ENCODE measurements at regions not wholly inside any gene's neighbourhood (a gene's known extent, or its start where the extent isn't known, plus 50 kb on each side); places are given as distances from the start of the nearest gene placed in this dataset.

DNA sequence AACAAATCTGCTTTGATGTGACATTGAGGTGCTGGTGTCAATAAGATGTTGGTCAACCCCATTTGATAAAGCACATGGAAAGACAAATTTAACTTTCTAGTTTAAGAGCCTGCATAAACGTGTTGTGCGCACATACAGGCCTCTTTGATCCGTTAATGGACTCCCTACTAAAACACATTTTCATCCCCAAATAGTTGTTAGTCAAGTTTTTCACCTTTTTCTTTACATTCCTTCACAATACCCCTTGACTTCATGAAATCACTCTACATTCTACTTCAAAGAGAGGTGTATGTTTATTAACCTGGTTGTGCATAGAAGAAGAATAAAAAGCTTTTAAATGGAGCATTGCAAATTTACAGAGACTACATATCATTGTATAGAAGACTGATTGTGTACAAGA lies 180.3 kb downstream of the HDGFL1 start:
- no peak for DNase-seq (ENCODE audit: low read depth in 2 of 2)
- Histone ChIP-seq H3K4me1 (ENCODE audit: control insufficient read depth, extremely low read depth, insufficient read depth, low read length) (no peaks in the 10 kb centered on the region), H4K20me1 (ENCODE audit: control insufficient read depth, extremely low read depth, insufficient read depth, low read length) (no peaks in the 10 kb centered on the region), H3K79me2 (ENCODE audit: control insufficient read depth, insufficient read depth, low read length) (no peaks in the 10 kb centered on the region), H3K4me3 (replicated peaks in 1 of 4; ENCODE audit: control extremely low read depth in 1 of 4, insufficient read depth in 1 of 4, low read depth in 3 of 4, low read length in 4 of 4) (no peak overlapping the region), H3K9ac (ENCODE audit: insufficient read depth, low read length) (no peak overlapping the region), H3K27me3 (ENCODE audit: control insufficient read depth, insufficient read depth, low read length) (no peaks in the 10 kb centered on the region), H3K9me3 (ENCODE audit: control insufficient read depth, insufficient read depth, low read depth, low read length) (no peaks in the 10 kb centered on the region), H2AFZ (ENCODE audit: low read length) (no peak overlapping the region), H3K27ac (ENCODE audit: insufficient read depth, low read length) (no peak overlapping the region), H3K4me2 (ENCODE audit: extremely low read depth, insufficient read depth, low read length) (no peak overlapping the region), H3K36me3 (ENCODE audit: control insufficient read depth, insufficient read depth, low read length) (no peaks in the 10 kb centered on the region)
- TF ChIP-seq CTCF (conservative IDR thresholded peaks at IDR 0.05 in 1 of 2, IDR thresholded peaks at IDR 0.05 in 1 of 2; ENCODE audit: low read depth in 1 of 2, low read length in 2 of 2): no peak
- TF ChIP-seq EZH2 (IDR thresholded peaks at IDR 0.05; ENCODE audit: low read length, missing control alignments): no peak

- no peaks in the 10 kb centered on the region for H3K79me2 ChIP-seq (ENCODE audit: control insufficient read depth, insufficient read depth, low read length)
- no peaks in the 10 kb centered on the region for H3K36me3 ChIP-seq (ENCODE audit: control insufficient read depth, insufficient read depth, low read length)
- H3K27ac ChIP-seq (ENCODE audit: insufficient read depth, low read length): no peak overlapping the region
- H4K20me1 ChIP-seq (ENCODE audit: control insufficient read depth, extremely low read depth, insufficient read depth, low read length): no peaks in the 10 kb centered on the region
- TF ChIP-seq EZH2 (IDR thresholded peaks at IDR 0.05; ENCODE audit: low read length, missing control alignments) (no peak), CTCF (conservative IDR thresholded peaks at IDR 0.05 in 1 of 2, IDR thresholded peaks at IDR 0.05 in 1 of 2; ENCODE audit: low read depth in 1 of 2, low read length in 2 of 2) (no peak)
- no peak for DNase-seq (ENCODE audit: low read depth in 2 of 2)
- no peak overlapping the region for H3K4me3 ChIP-seq (replicated peaks in 1 of 4; ENCODE audit: control extremely low read depth in 1 of 4, insufficient read depth in 1 of 4, low read depth in 3 of 4, low read length in 4 of 4)
- no peak overlapping the region for H3K9ac ChIP-seq (ENCODE audit: insufficient read depth, low read length)
- H3K9me3 ChIP-seq (ENCODE audit: control insufficient read depth, insufficient read depth, low read depth, low read length): no peaks in the 10 kb centered on the region
- H3K4me2 ChIP-seq (ENCODE audit: extremely low read depth, insufficient read depth, low read length): no peak overlapping the region
- H3K4me1 ChIP-seq (ENCODE audit: control insufficient read depth, extremely low read depth, insufficient read depth, low read length): no peaks in the 10 kb centered on the region
- H3K27me3 ChIP-seq (ENCODE audit: control insufficient read depth, insufficient read depth, low read length): no peaks in the 10 kb centered on the region
- no peak overlapping the region for H2AFZ ChIP-seq (ENCODE audit: low read length)
Observed at GRCh38 chr6:22751223-22751622, 181.9 kb downstream of the HDGFL1 start.

DNA sequence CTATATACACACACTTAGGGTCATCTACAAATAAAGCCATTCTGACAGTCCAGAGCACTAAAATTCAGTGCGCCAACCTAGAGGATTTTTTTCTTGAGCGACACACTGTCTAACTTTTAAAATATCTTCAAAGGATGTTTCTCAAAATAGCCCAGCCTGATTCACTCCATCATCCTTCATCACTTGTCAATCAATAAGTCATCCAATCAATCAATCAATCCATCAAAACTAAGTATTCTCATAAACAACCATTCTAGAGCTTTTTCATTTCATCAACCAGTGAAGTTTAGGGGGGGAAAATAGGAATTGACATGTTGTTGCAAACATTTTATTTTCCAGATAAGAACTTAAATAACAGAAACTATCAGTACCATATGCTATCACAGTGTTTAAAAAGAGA lies 183.2 kb downstream of the HDGFL1 start:
- Histone ChIP-seq H3K27ac (ENCODE audit: insufficient read depth, low read length) (no peak overlapping the region), H3K36me3 (ENCODE audit: control insufficient read depth, insufficient read depth, low read length) (no peaks in the 10 kb centered on the region), H3K4me2 (ENCODE audit: extremely low read depth, insufficient read depth, low read length) (no peak overlapping the region), H3K9me3 (ENCODE audit: control insufficient read depth, insufficient read depth, low read depth, low read length) (no peaks in the 10 kb centered on the region), H2AFZ (ENCODE audit: low read length) (no peak overlapping the region), H4K20me1 (ENCODE audit: control insufficient read depth, extremely low read depth, insufficient read depth, low read length) (no peaks in the 10 kb centered on the region), H3K9ac (ENCODE audit: insufficient read depth, low read length) (no peak overlapping the region), H3K4me3 (replicated peaks in 1 of 4; ENCODE audit: control extremely low read depth in 1 of 4, insufficient read depth in 1 of 4, low read depth in 3 of 4, low read length in 4 of 4) (no peak overlapping the region), H3K79me2 (ENCODE audit: control insufficient read depth, insufficient read depth, low read length) (no peaks in the 10 kb centered on the region), H3K27me3 (ENCODE audit: control insufficient read depth, insufficient read depth, low read length) (no peaks in the 10 kb centered on the region), H3K4me1 (ENCODE audit: control insufficient read depth, extremely low read depth, insufficient read depth, low read length) (no peaks in the 10 kb centered on the region)
- TF ChIP-seq CTCF (conservative IDR thresholded peaks at IDR 0.05 in 1 of 2, IDR thresholded peaks at IDR 0.05 in 1 of 2; ENCODE audit: low read depth in 1 of 2, low read length in 2 of 2): no peak
- no peak for TF ChIP-seq EZH2 (IDR thresholded peaks at IDR 0.05; ENCODE audit: low read length, missing control alignments)
- no peak for DNase-seq (ENCODE audit: low read depth in 2 of 2)
